Endothelial cell of umbilical vein (primary cell): ENCODE measurements at regions not wholly inside any gene's neighbourhood (a gene's known extent, or its start where the extent isn't known, plus 50 kb on each side); places are given as distances from the start of the nearest gene placed in this dataset.

Experiments used
- BruUV-seq: library from RNA; stranded (reverse); fragments of 400-500 nt; replicated peaks from 2 replicates; lab custom pipeline; 2021; lab: Mats Ljungman, UMichigan
- CTCF ChIA-PET: fragments of 300-600, 350-600 bp; sonication (Branson Sonifier 250); formaldehyde crosslinking; loops from one replicate; lab custom pipeline; 2021; ENCODE audit warnings: antibody characterized with exemption, inconsistent platforms; lab: Charles Lee
- POLR2A ChIA-PET: fragments of 300-600, 350-600 bp; sonication (Branson Sonifier 250); formaldehyde crosslinking; loops from one replicate; lab custom pipeline; 2021; ENCODE audit warnings: antibody characterized with exemption, inconsistent platforms; lab: Charles Lee
- DNase-seq: peaks from one replicate; pipeline ENCODE4 v3.0.0-alpha.2; 2011; ENCODE audit warnings: low read depth, low spot score
- FAIRE-seq: peaks from 2 replicates; lab custom pipeline; 2011; peaks lifted over from hg19 to GRCh38; lab: Jason Lieb, UNC
- H2AFZ ChIP-seq: 2 replicates; pipeline ENCODE4 v1.6.0; 2012; ENCODE audit warnings: low read depth, low read length, control low read depth, inconsistent platforms
- H3K27ac ChIP-seq: 2 replicates; pipeline ENCODE4 v1.5.1; 2011; ENCODE audit warnings: low read depth, mild to moderate bottlenecking, control low read depth, low read length, moderate library complexity; ENCODE audit not compliant: insufficient read depth
- H3K27me3 ChIP-seq, 2 experiments: 2 replicates each; pipeline versions ENCODE4 v1.6.0 to v1.6.1; 2011; ENCODE audit warnings: low read length in 2 of 2, mixed read lengths in 1 of 2; ENCODE audit not compliant: control insufficient read depth in 2 of 2, insufficient read depth in 2 of 2
- H3K36me3 ChIP-seq, 2 experiments: 2 replicates in 1 of 2; 3 replicates in 1 of 2; pipeline ENCODE4 v1.5.1; 2011; ENCODE audit warnings: low read length in 2 of 2, mild to moderate bottlenecking in 1 of 2, moderate library complexity in 1 of 2; ENCODE audit not compliant: control insufficient read depth in 2 of 2, insufficient read depth in 2 of 2; ENCODE audit errors: extremely low read depth in 1 of 2
- H3K4me1 ChIP-seq: 3 replicates; pipeline ENCODE4 v1.5.1; 2011; ENCODE audit warnings: mild to moderate bottlenecking, low read length; ENCODE audit not compliant: control insufficient read depth, insufficient read depth; ENCODE audit errors: extremely low read depth
- H3K4me2 ChIP-seq: 2 replicates; pipeline ENCODE4 v1.6.1; 2011; ENCODE audit warnings: low read length, control low read depth, mixed read lengths; ENCODE audit not compliant: insufficient read depth
- H3K4me3 ChIP-seq, 3 experiments: fragments of 200-600 bp in 1 of 3; sonication (generic), shearing (Covaris generic) in 1 of 3; replicated peaks in 1 of 3; 2 replicates each; pipeline ENCODE4 v1.5.1; 2011 to 2016; ENCODE audit warnings: control low read depth in 3 of 3, low read length in 3 of 3, mild to moderate bottlenecking in 2 of 3, inconsistent platforms in 1 of 3, low read depth in 1 of 3, moderate library complexity in 1 of 3; ENCODE audit not compliant: insufficient read depth in 1 of 3
- H3K79me2 ChIP-seq: 2 replicates; pipeline ENCODE4 v1.6.0; 2012; ENCODE audit warnings: low read length, inconsistent platforms; ENCODE audit not compliant: control insufficient read depth, insufficient read depth
- H3K9ac ChIP-seq: replicated peaks from 2 replicates; pipeline ENCODE3; 2011; ENCODE audit warnings: low read length, control low read depth; ENCODE audit not compliant: insufficient read depth; ENCODE audit errors: extremely low read depth
- H3K9me1 ChIP-seq: replicated peaks from 3 replicates; pipeline ENCODE4 v1.6.0; 2011; ENCODE audit warnings: mild to moderate bottlenecking, low read length; ENCODE audit not compliant: control insufficient read depth, insufficient read depth; ENCODE audit errors: extremely low read depth
- H3K9me3 ChIP-seq: replicated peaks from 2 replicates; pipeline ENCODE4 v1.5.1; 2012; ENCODE audit warnings: low read length, inconsistent platforms; ENCODE audit not compliant: control insufficient read depth, insufficient read depth
- H4K20me1 ChIP-seq: replicated peaks from 2 replicates; pipeline ENCODE3; 2011; ENCODE audit warnings: mild to moderate bottlenecking, low read length; ENCODE audit not compliant: control insufficient read depth, insufficient read depth; ENCODE audit errors: extremely low read depth
- CTCF ChIP-seq, 2 donors: IDR thresholded peaks; 1 replicate in 1 of 2; 2 replicates in 1 of 2; pipeline ENCODE4 v1.5.1; 2011; ENCODE audit warnings: low read length in 2 of 2, mild to moderate bottlenecking in 2 of 2, moderate library complexity in 2 of 2, control low read depth in 1 of 2, inconsistent platforms in 1 of 2, low read depth in 1 of 2; ENCODE audit not compliant: insufficient read depth in 1 of 2; ENCODE audit errors: extremely low read depth in 1 of 2
- EZH2 ChIP-seq: IDR thresholded peaks from 2 replicates; pipeline ENCODE4 v1.6.1; 2012; ENCODE audit warnings: borderline replicate concordance, low read depth, mild to moderate bottlenecking, moderate library complexity, low read length, inconsistent platforms; ENCODE audit not compliant: severe bottlenecking
- FOS ChIP-seq: IDR thresholded peaks from 2 replicates; pipeline ENCODE4 v1.6.1; 2011; ENCODE audit warnings: mild to moderate bottlenecking, low read length, moderate library complexity, borderline replicate concordance; ENCODE audit not compliant: insufficient read depth
- GATA2 ChIP-seq: IDR thresholded peaks from 2 replicates; pipeline ENCODE4 v1.7.0; 2011; ENCODE audit warnings: low read depth, mild to moderate bottlenecking, moderate library complexity, mixed read lengths, low read length; ENCODE audit not compliant: insufficient read length, insufficient read depth
- JUN ChIP-seq: IDR thresholded peaks from 2 replicates; pipeline ENCODE4 v1.6.1; 2011; ENCODE audit warnings: borderline replicate concordance, low read depth; ENCODE audit not compliant: insufficient read length, insufficient read depth
- MAX ChIP-seq: IDR thresholded peaks from 2 replicates; pipeline ENCODE4 v1.6.1; 2011; ENCODE audit not compliant: insufficient read depth, insufficient read length
- MYC ChIP-seq: IDR thresholded peaks from one replicate; pipeline ENCODE4 v1.6.1; 2011; ENCODE audit warnings: mild to moderate bottlenecking, low read depth, low read length
- POLR2A ChIP-seq: IDR thresholded peaks from 2 replicates; pipeline ENCODE4 v1.6.1; 2012; ENCODE audit warnings: low read depth, mild to moderate bottlenecking, control low read depth, low read length
- POLR2AphosphoS5 ChIP-seq: IDR thresholded peaks from 2 replicates; pipeline ENCODE4 v1.6.1; 2012; ENCODE audit warnings: low read depth, mild to moderate bottlenecking, control low read depth, low read length, moderate library complexity; ENCODE audit not compliant: insufficient read depth
- dilution Hi-C: fragments of 300-500 bp; cut with MboI; formaldehyde crosslinking; loops from one replicate; pipeline ENCODE4 v1.15.0; 2019; ENCODE audit warnings: low sequenced_read_pairs; ENCODE audit not compliant: extremely low pct_ligation_motif_present
- intact Hi-C: fragments of 100-400 bp; cut with micrococcal nuclease; formaldehyde crosslinking; loops from one replicate; pipeline ENCODE4 v1.10.0; 2022

GRCh38 chr2:134148172-134148571 lies 105.7 kb upstream of the MGAT5 start:
- intact Hi-C loops (no loop called here), dilution Hi-C loops (no loop called here)
- H3K4me2 ChIP-seq, result no peak overlapping the region
- H3K9ac ChIP-seq, result no peak overlapping the region
- no peaks in the 10 kb centered on the region for H4K20me1 ChIP-seq
- H3K9me1 ChIP-seq, result no peaks in the 10 kb centered on the region
- H3K27me3 ChIP-seq, result no peaks in the 10 kb centered on the region
- BruUV-seq, result no TSS peak
- no peak overlapping the region for H3K27ac ChIP-seq
- peaks cover 9% of the 10 kb centered on the region for H3K4me1 ChIP-seq
- ChIA-PET POLR2A (no interaction called here), CTCF (interaction anchor here (0.8 kb wide), 1 partner anchor 16 kb away, joined by 3 read pairs; no protein-coding TSS in a partner anchor)
- H3K9me3 ChIP-seq, result no peaks in the 10 kb centered on the region
- no peak for TF ChIP-seq POLR2AphosphoS5
- no peak for TF ChIP-seq FOS
- TF ChIP-seq GATA2, result no peak
- no peak for TF ChIP-seq MAX
- no peak for TF ChIP-seq MYC
- no peak for TF ChIP-seq CTCF (IDR thresholded peaks at IDR 0.05; ENCODE audit: extremely low read depth in 1 of 2, insufficient read depth in 1 of 2, low read depth in 1 of 2, low read length in 2 of 2)
- no peak for TF ChIP-seq JUN
- TF ChIP-seq POLR2A, result no peak
- no peak for TF ChIP-seq EZH2
- FAIRE-seq (no peak), DNase-seq (no peak)
- H2AFZ ChIP-seq, result no peak overlapping the region
- H3K4me3 ChIP-seq, result no peak overlapping the region
- H3K36me3 ChIP-seq, result no peaks in the 10 kb centered on the region
- H3K79me2 ChIP-seq, result peaks cover 16% of the 10 kb centered on the region
